SJSA1 (cell line): ENCODE measurements at regions not wholly inside any gene's neighbourhood (a gene's known extent, or its start where the extent isn't known, plus 50 kb on each side); places are given as distances from the start of the nearest gene placed in this dataset.
"Not testable (repeated sequence)": the region's sequence is repeated elsewhere in the genome, so short reads cannot be mapped to it uniquely, and the experiment has no call there.

Experiments used
- DNase-seq, 2 experiments: peaks; one replicate each; pipeline ENCODE4 v3.0.0-alpha.2; 2015 to 2020; ENCODE audit warnings: low spot score in 2 of 2, low read depth in 1 of 2
- H3K27ac ChIP-seq: fragments of 250-450 bp; sonication (Bioruptor Pico); 2 replicates; pipeline ENCODE4 v1.5.1; 2020; ENCODE audit warnings: mild to moderate bottlenecking, moderate library complexity
- H3K27me3 ChIP-seq: fragments of 250-450 bp; sonication (Bioruptor Pico); replicated peaks from 2 replicates; pipeline ENCODE4 v1.5.1; 2020; ENCODE audit warnings: mild to moderate bottlenecking, moderate library complexity
- H3K36me3 ChIP-seq: fragments of 250-450 bp; sonication (Bioruptor Pico); 2 replicates; pipeline ENCODE4 v1.5.1; 2020; ENCODE audit warnings: mild to moderate bottlenecking
- H3K4me1 ChIP-seq: fragments of 250-450 bp; sonication (Bioruptor Pico); replicated peaks from 2 replicates; pipeline ENCODE4 v1.6.1; 2021; ENCODE audit warnings: mild to moderate bottlenecking
- H3K4me3 ChIP-seq: fragments of 250-450 bp; sonication (Bioruptor Pico); 2 replicates; pipeline ENCODE4 v1.5.1; 2020; ENCODE audit warnings: mild to moderate bottlenecking
- H3K9me3 ChIP-seq: fragments of 250-450 bp; sonication (Bioruptor Pico); replicated peaks from 2 replicates; pipeline ENCODE4 v1.5.1; 2020; ENCODE audit warnings: mild to moderate bottlenecking

- H3K27ac ChIP-seq = no peak overlapping the region
- H3K4me3 ChIP-seq = no peak overlapping the region
- peaks cover 3% of the 10 kb centered on the region; the same call in 1 of the 2 replicates for H3K27me3 ChIP-seq
- H3K36me3 ChIP-seq = no peaks in the 10 kb centered on the region
- H3K4me1 ChIP-seq = no peaks in the 10 kb centered on the region
- DNase-seq = no peak
- no peaks in the 10 kb centered on the region for H3K9me3 ChIP-seq
Observed at GRCh38 chr7:26944501-26945358, 80.3 kb upstream of the SKAP2 start.

- Histone ChIP-seq H3K4me1 (no peaks in the 10 kb centered on the region), H3K27ac (no peak overlapping the region), H3K4me3 (no peak overlapping the region), H3K27me3 (peaks cover 2% of the 10 kb centered on the region; the same call in 1 of the 2 replicates), H3K36me3 (no peaks in the 10 kb centered on the region), H3K9me3 (no peaks in the 10 kb centered on the region)
- DNase-seq = no peak
Observed at GRCh38 chr7:26937939-26938623, 73.7 kb upstream of the SKAP2 start.

- Histone ChIP-seq H3K9me3 (no peaks in the 10 kb centered on the region), H3K27ac (no peak overlapping the region), H3K27me3 (no peaks in the 10 kb centered on the region; the same call in 1 of the 2 replicates), H3K36me3 (no peaks in the 10 kb centered on the region), H3K4me1 (no peaks in the 10 kb centered on the region), H3K4me3 (no peak overlapping the region)
- no peak for DNase-seq
Observed at GRCh38 chr7:26937306-26937705, 72.9 kb upstream of the SKAP2 start.

- H3K27ac ChIP-seq, H3K9me3 ChIP-seq, DNase-seq, H3K4me3 ChIP-seq, H3K4me1 ChIP-seq, H3K36me3 ChIP-seq, H3K27me3 ChIP-seq: not testable (repeated sequence)
Observed at GRCh38 chr7:26932616-26933015, 68.2 kb upstream of the SKAP2 start.

- H3K4me3 ChIP-seq = no peak overlapping the region
- peaks cover 3% of the 10 kb centered on the region; the same call in 1 of the 2 replicates for H3K27me3 ChIP-seq
- no peaks in the 10 kb centered on the region for H3K9me3 ChIP-seq
- no peak for DNase-seq
- H3K27ac ChIP-seq = no peak overlapping the region
- no peaks in the 10 kb centered on the region for H3K4me1 ChIP-seq
- no peaks in the 10 kb centered on the region for H3K36me3 ChIP-seq
Observed at GRCh38 chr7:26930845-26931244, 66.5 kb upstream of the SKAP2 start.

GRCh38 chr7:26930201-26930600 lies 65.8 kb upstream of the SKAP2 start:
- no peak overlapping the region for H3K27ac ChIP-seq
- no peak overlapping the region for H3K4me3 ChIP-seq
- H3K9me3 ChIP-seq = no peaks in the 10 kb centered on the region
- H3K36me3 ChIP-seq = no peaks in the 10 kb centered on the region
- peaks cover 3% of the 10 kb centered on the region; the same call in 1 of the 2 replicates for H3K27me3 ChIP-seq
- DNase-seq = no peak
- H3K4me1 ChIP-seq = no peaks in the 10 kb centered on the region

GRCh38 chr7:26928703-26929347 lies 64.4 kb upstream of the SKAP2 start:
- no peaks in the 10 kb centered on the region for H3K36me3 ChIP-seq
- no peak overlapping the region for H3K27ac ChIP-seq
- no peaks in the 10 kb centered on the region for H3K4me1 ChIP-seq
- DNase-seq = no peak
- no peaks in the 10 kb centered on the region for H3K9me3 ChIP-seq
- H3K4me3 ChIP-seq = no peak overlapping the region
- peaks cover 3% of the 10 kb centered on the region; the same call in 1 of the 2 replicates for H3K27me3 ChIP-seq

GRCh38 chr7:26925768-26926167 lies 61.4 kb upstream of the SKAP2 start:
- Histone ChIP-seq H3K4me1 (no peaks in the 10 kb centered on the region), H3K27ac (no peak overlapping the region), H3K4me3 (no peak overlapping the region), H3K9me3 (no peaks in the 10 kb centered on the region), H3K27me3 (peaks cover 3% of the 10 kb centered on the region), H3K36me3 (no peaks in the 10 kb centered on the region)
- no peak for DNase-seq

GRCh38 chr7:26924149-26924767 lies 59.9 kb upstream of the SKAP2 start:
- peaks cover 6% of the 10 kb centered on the region for H3K27me3 ChIP-seq

GRCh38 chr7:26919906-26920493 lies 55.6 kb upstream of the SKAP2 start:
- Histone ChIP-seq H3K4me1 (no peaks in the 10 kb centered on the region), H3K36me3 (no peaks in the 10 kb centered on the region), H3K4me3 (no peak overlapping the region), H3K27ac (no peak overlapping the region), H3K27me3 (peaks cover 3% of the 10 kb centered on the region), H3K9me3 (no peaks in the 10 kb centered on the region)
- DNase-seq = no peak

More at GRCh38 chr7:26924149-26924767, 59.9 kb upstream of the SKAP2 start:
- no peaks in the 10 kb centered on the region for H3K4me1 ChIP-seq
- DNase-seq = no peak
- H3K9me3 ChIP-seq = no peaks in the 10 kb centered on the region
- H3K4me3 ChIP-seq = no peak overlapping the region
- no peaks in the 10 kb centered on the region for H3K36me3 ChIP-seq
- H3K27ac ChIP-seq = no peak overlapping the region

GRCh38 chr7:26918241-26918640 lies 53.9 kb upstream of the SKAP2 start:
- H3K36me3 ChIP-seq = no peaks in the 10 kb centered on the region
- no peak for DNase-seq
- H3K9me3 ChIP-seq = no peaks in the 10 kb centered on the region
- no peak overlapping the region for H3K27ac ChIP-seq
- H3K4me3 ChIP-seq = no peak overlapping the region
- peaks cover 3% of the 10 kb centered on the region; the same call in 1 of the 2 replicates for H3K27me3 ChIP-seq
- H3K4me1 ChIP-seq = no peaks in the 10 kb centered on the region

GRCh38 chr7:26916779-26917320 lies 52.5 kb upstream of the SKAP2 start:
- no peaks in the 10 kb centered on the region for H3K9me3 ChIP-seq
- H3K36me3 ChIP-seq = no peaks in the 10 kb centered on the region
- DNase-seq = no peak
- H3K4me1 ChIP-seq = no peaks in the 10 kb centered on the region
- peaks cover 3% of the 10 kb centered on the region; the same call in 1 of the 2 replicates for H3K27me3 ChIP-seq
- H3K4me3 ChIP-seq = no peak overlapping the region
- H3K27ac ChIP-seq = no peak overlapping the region

- no peak for DNase-seq
- no peaks in the 10 kb centered on the region for H3K9me3 ChIP-seq
- H3K27ac ChIP-seq = no peak overlapping the region
- H3K27me3 ChIP-seq = 0 out of 2 replicates have a peak, but pooled peaks cover 3% of the 10 kb centered on the region
- H3K36me3 ChIP-seq = no peaks in the 10 kb centered on the region
- no peak overlapping the region for H3K4me3 ChIP-seq
- H3K4me1 ChIP-seq = no peaks in the 10 kb centered on the region
Observed at GRCh38 chr7:26916336-26916735, 51.9 kb upstream of the SKAP2 start.
